ENCODE measurements at regions not wholly inside any gene's neighbourhood (a gene's known extent, or its start where the extent isn't known, plus 50 kb on each side); places are given as distances from the start of the nearest gene placed in this dataset.

GRCh38 chr18:2302628-2303516 lies 268.4 kb downstream of the METTL4 start:
- Histone ChIP-seq H3K27me3 (ENCODE audit: insufficient read depth, poor library complexity, severe bottlenecking) (no peaks in the 10 kb centered on the region), H3K4me3 (replicated peaks; ENCODE audit: insufficient read depth, low read length) (no peak overlapping the region), H3K27ac (replicated peaks) (no peak overlapping the region)
- TF ChIP-seq SPI1 (IDR thresholded peaks at IDR 0.05; ENCODE audit: borderline replicate concordance, low read depth) (no peak), GABPA (IDR thresholded peaks at IDR 0.05; ENCODE audit: low read depth) (no peak), POLR2AphosphoS5 (IDR thresholded peaks at IDR 0.05; ENCODE audit: low read depth) (no peak)
- TF ChIP-seq, protein P1, sequence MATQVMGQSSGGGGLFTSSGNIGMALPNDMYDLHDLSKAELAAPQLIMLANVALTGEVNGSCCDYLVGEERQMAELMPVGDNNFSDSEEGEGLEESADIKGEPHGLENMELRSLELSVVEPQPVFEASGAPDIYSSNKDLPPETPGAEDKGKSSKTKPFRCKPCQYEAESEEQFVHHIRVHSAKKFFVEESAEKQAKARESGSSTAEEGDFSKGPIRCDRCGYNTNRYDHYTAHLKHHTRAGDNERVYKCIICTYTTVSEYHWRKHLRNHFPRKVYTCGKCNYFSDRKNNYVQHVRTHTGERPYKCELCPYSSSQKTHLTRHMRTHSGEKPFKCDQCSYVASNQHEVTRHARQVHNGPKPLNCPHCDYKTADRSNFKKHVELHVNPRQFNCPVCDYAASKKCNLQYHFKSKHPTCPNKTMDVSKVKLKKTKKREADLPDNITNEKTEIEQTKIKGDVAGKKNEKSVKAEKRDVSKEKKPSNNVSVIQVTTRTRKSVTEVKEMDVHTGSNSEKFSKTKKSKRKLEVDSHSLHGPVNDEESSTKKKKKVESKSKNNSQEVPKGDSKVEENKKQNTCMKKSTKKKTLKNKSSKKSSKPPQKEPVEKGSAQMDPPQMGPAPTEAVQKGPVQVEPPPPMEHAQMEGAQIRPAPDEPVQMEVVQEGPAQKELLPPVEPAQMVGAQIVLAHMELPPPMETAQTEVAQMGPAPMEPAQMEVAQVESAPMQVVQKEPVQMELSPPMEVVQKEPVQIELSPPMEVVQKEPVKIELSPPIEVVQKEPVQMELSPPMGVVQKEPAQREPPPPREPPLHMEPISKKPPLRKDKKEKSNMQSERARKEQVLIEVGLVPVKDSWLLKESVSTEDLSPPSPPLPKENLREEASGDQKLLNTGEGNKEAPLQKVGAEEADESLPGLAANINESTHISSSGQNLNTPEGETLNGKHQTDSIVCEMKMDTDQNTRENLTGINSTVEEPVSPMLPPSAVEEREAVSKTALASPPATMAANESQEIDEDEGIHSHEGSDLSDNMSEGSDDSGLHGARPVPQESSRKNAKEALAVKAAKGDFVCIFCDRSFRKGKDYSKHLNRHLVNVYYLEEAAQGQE (IDR thresholded peaks at IDR 0.05; ENCODE audit: insufficient replicate concordance, low read depth): no peak
- TF ChIP-seq, protein P2, sequence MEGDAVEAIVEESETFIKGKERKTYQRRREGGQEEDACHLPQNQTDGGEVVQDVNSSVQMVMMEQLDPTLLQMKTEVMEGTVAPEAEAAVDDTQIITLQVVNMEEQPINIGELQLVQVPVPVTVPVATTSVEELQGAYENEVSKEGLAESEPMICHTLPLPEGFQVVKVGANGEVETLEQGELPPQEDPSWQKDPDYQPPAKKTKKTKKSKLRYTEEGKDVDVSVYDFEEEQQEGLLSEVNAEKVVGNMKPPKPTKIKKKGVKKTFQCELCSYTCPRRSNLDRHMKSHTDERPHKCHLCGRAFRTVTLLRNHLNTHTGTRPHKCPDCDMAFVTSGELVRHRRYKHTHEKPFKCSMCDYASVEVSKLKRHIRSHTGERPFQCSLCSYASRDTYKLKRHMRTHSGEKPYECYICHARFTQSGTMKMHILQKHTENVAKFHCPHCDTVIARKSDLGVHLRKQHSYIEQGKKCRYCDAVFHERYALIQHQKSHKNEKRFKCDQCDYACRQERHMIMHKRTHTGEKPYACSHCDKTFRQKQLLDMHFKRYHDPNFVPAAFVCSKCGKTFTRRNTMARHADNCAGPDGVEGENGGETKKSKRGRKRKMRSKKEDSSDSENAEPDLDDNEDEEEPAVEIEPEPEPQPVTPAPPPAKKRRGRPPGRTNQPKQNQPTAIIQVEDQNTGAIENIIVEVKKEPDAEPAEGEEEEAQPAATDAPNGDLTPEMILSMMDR (IDR thresholded peaks at IDR 0.05; ENCODE audit: insufficient read depth, low read length): no peak
- DNase-seq (ENCODE audit: low read depth in 1 of 2, low spot score in 1 of 2): no peak

GRCh38 chr18:2303517-2304238 lies 267.6 kb downstream of the METTL4 start:
- Histone ChIP-seq H3K27ac (replicated peaks) (no peak overlapping the region), H3K27me3 (ENCODE audit: insufficient read depth, poor library complexity, severe bottlenecking) (no peaks in the 10 kb centered on the region), H3K4me3 (replicated peaks; ENCODE audit: insufficient read depth, low read length) (no peak overlapping the region)
- no peak for DNase-seq (ENCODE audit: low read depth in 1 of 2, low spot score in 1 of 2)
- TF ChIP-seq POLR2AphosphoS5 (IDR thresholded peaks at IDR 0.05; ENCODE audit: low read depth): no peak

DNA sequence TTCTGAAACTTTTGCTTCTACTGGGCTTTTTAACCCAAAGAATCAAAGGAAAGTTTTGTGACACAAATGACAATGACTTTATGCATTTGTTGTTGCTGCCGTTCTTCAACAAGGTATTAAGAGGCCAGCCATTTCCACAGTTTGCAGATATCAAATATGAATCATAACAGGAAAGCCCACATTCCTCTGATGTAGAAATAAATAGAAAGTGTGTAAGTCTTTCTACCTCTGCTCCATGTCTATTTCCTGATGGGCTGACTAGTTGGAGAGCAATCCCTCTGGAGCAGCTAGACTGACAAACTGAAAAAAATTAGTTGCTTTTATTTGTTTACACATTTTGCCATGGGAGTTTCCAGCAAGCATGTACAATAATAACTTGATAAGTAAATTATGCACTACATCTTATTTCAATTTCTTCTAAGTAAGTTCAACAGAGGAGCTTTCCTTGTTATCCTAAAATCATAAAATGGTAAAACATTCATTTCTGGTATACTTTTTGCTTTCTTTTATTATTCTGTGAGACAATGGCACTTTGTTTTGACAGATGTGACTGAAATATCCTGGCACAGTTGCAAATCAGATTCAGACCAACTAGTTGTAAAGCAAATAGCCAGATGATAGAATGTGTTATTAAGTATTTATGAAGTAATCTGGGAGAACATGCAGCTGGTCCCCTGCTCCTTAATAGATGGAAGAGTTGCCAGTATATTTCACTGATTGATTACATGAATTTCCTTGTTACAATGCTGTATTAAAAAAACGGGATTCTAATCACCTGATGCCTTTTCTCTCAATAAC lies 266.7 kb downstream of the METTL4 start:
- Histone ChIP-seq H3K27me3 (ENCODE audit: insufficient read depth, poor library complexity, severe bottlenecking) (no peaks in the 10 kb centered on the region), H3K4me3 (replicated peaks; ENCODE audit: insufficient read depth, low read length) (no peak overlapping the region), H3K27ac (replicated peaks) (no peak overlapping the region)
- no peak for DNase-seq (ENCODE audit: low read depth in 1 of 2, low spot score in 1 of 2)
- no peak for TF ChIP-seq POLR2AphosphoS5 (IDR thresholded peaks at IDR 0.05; ENCODE audit: low read depth)
- TF ChIP-seq, protein P1 (IDR thresholded peaks at IDR 0.05; ENCODE audit: insufficient replicate concordance, low read depth): no peak
- TF ChIP-seq GABPA (IDR thresholded peaks at IDR 0.05; ENCODE audit: low read depth): no peak
- TF ChIP-seq SPI1 (IDR thresholded peaks at IDR 0.05; ENCODE audit: borderline replicate concordance, low read depth): no peak
- TF ChIP-seq, protein P2 (IDR thresholded peaks at IDR 0.05; ENCODE audit: insufficient read depth, low read length): no peak

GRCh38 chr18:2306606-2307005 lies 264.7 kb downstream of the METTL4 start:
- Histone ChIP-seq H3K4me3 (replicated peaks; ENCODE audit: insufficient read depth, low read length) (no peak overlapping the region), H3K27ac (replicated peaks) (no peak overlapping the region), H3K27me3 (ENCODE audit: insufficient read depth, poor library complexity, severe bottlenecking) (no peaks in the 10 kb centered on the region)
- no peak for DNase-seq (ENCODE audit: low read depth in 1 of 2, low spot score in 1 of 2)
- TF ChIP-seq SPI1 (IDR thresholded peaks at IDR 0.05; ENCODE audit: borderline replicate concordance, low read depth) (no peak), GABPA (IDR thresholded peaks at IDR 0.05; ENCODE audit: low read depth) (no peak), POLR2AphosphoS5 (IDR thresholded peaks at IDR 0.05; ENCODE audit: low read depth) (no peak)
- TF ChIP-seq, protein P1 (IDR thresholded peaks at IDR 0.05; ENCODE audit: insufficient replicate concordance, low read depth): no peak
- TF ChIP-seq, protein P2 (IDR thresholded peaks at IDR 0.05; ENCODE audit: insufficient read depth, low read length): no peak

Measured in HL-60 (cell line).